Thyroid gland (tissue), 4 donors: ENCODE measurements at regions not wholly inside any gene's neighbourhood (a gene's known extent, or its start where the extent isn't known, plus 50 kb on each side); places are given as distances from the start of the nearest gene placed in this dataset.

ENCODE experiments used
- CTCF ChIP-seq, 6 experiments: fragments of 200-600 bp in 3 of 6; fragments of 450-650 bp in 3 of 6; sonication (generic) in 3 of 6; IDR thresholded peaks; one replicate each; pipeline ENCODE4 v1.5.1; 2016 to 2019; ENCODE audit warnings: antibody characterized with exemption in 6 of 6, mild to moderate bottlenecking in 2 of 6, inconsistent platforms in 1 of 6, moderate library complexity in 1 of 6
- POLR2A ChIP-seq, 2 donors: fragments of 450-650 bp; IDR thresholded peaks; one replicate each; pipeline ENCODE4 v1.6.1; 2017; ENCODE audit warnings: antibody characterized with exemption in 2 of 2, mild to moderate bottlenecking in 2 of 2, moderate library complexity in 1 of 2

DNA sequence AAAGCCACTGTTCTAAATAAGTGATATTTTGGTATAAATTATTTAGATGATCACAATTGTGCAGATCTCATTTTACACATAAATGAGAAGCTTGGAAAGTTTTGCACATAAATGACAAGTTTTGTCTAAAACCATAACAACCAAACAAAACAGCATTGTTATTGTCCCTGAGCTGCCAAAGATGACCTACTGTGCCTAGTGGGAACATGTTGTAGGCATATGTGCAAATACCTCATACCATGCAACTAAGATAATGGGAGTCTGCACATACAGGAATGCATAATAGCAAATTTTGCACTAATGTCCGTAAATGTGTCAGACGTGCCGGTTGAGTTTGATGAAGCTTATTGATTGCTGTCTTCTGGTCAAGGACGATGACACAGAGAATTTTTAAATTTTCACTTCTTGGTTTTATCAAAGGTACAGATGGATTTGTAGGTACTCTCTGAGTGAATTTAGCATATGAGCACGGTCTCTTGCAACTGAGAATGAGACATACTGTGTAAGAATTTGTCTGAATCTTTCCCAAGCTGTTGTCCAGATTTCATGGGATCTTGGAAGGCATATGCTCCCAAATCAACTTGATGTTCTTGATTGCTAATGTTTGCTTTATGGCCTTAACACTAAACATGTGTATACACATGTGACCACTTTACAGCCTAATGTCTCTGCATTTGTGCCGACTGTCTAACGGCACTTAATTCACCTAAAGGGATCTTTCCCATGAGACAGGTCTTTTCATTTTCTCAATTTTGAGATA, 1133.5 kb downstream of the FAT4 start:
- TF ChIP-seq POLR2A (IDR thresholded peaks at IDR 0.05) (no peak), CTCF (IDR thresholded peaks at IDR 0.05) (no peak)
